22Rv1 (cell line): ENCODE measurements at regions not wholly inside any gene's neighbourhood (a gene's known extent, or its start where the extent isn't known, plus 50 kb on each side); places are given as distances from the start of the nearest gene placed in this dataset.

Experiments
- CTCF ChIP-seq: fragments of 450-650 bp; IDR thresholded peaks from 2 replicates; pipeline ENCODE4 v1.5.1; 2017; ENCODE audit warnings: mild to moderate bottlenecking
- ZFX ChIP-seq: fragments of 450-650 bp; IDR thresholded peaks from 2 replicates; pipeline ENCODE4 v1.6.1; 2017; ENCODE audit warnings: antibody characterized with exemption, borderline replicate concordance

- TF ChIP-seq CTCF (no peak), ZFX (no peak)
Observed at GRCh38 chr3:29090912-29091597, 189.8 kb upstream of the RBMS3 start.
